ENCODE measurements at regions not wholly inside any gene's neighbourhood (a gene's known extent, or its start where the extent isn't known, plus 50 kb on each side); places are given as distances from the start of the nearest gene placed in this dataset.
"Not testable (repeated sequence)": the region's sequence is repeated elsewhere in the genome, so short reads cannot be mapped to it uniquely, and the experiment has no call there.

GRCh38 chr2:198591586-198591985, 787.2 kb downstream of the PLCL1 start:
- DNase-seq (ENCODE audit: low read depth in 1 of 2, low spot score in 1 of 2), result no peak
- no peak for TF ChIP-seq JUND (IDR thresholded peaks at IDR 0.05; ENCODE audit: low read depth)
- in situ Hi-C loops (cut with HindIII; ENCODE audit: low pct_unique_long_range_greater_than_20kb, low sequenced_read_pairs), result no loop called here

GRCh38 chr2:198587741-198588140, 783.3 kb downstream of the PLCL1 start:
- TF ChIP-seq JUND (IDR thresholded peaks at IDR 0.05; ENCODE audit: low read depth), result no peak
- in situ Hi-C loops (cut with HindIII; ENCODE audit: low pct_unique_long_range_greater_than_20kb, low sequenced_read_pairs), result no loop called here
- no peak for DNase-seq (ENCODE audit: low read depth in 1 of 2, low spot score in 1 of 2)

GRCh38 chr2:198587240-198587639, 782.8 kb downstream of the PLCL1 start:
- in situ Hi-C loops (cut with HindIII; ENCODE audit: low pct_unique_long_range_greater_than_20kb, low sequenced_read_pairs), result no loop called here
- no peak for DNase-seq (ENCODE audit: low read depth in 1 of 2, low spot score in 1 of 2)
- TF ChIP-seq JUND (IDR thresholded peaks at IDR 0.05; ENCODE audit: low read depth), result no peak

- no peak for DNase-seq (ENCODE audit: low read depth in 1 of 2, low spot score in 1 of 2)
- no peak for TF ChIP-seq JUND (IDR thresholded peaks at IDR 0.05; ENCODE audit: low read depth)
- in situ Hi-C loops (cut with HindIII; ENCODE audit: low pct_unique_long_range_greater_than_20kb, low sequenced_read_pairs), result no loop called here
Observed at GRCh38 chr2:198571393-198571792, 767.0 kb downstream of the PLCL1 start.

- no peak for TF ChIP-seq JUND (IDR thresholded peaks at IDR 0.05; ENCODE audit: low read depth)
- in situ Hi-C loops (cut with HindIII; ENCODE audit: low pct_unique_long_range_greater_than_20kb, low sequenced_read_pairs), result no loop called here
- DNase-seq (ENCODE audit: low read depth in 1 of 2, low spot score in 1 of 2), result no peak
Observed at GRCh38 chr2:198558176-198558575, 753.8 kb downstream of the PLCL1 start.

GRCh38 chr2:198546122-198546521, 741.7 kb downstream of the PLCL1 start:
- DNase-seq (ENCODE audit: low read depth in 1 of 2, low spot score in 1 of 2), result no peak
- no peak for TF ChIP-seq JUND (IDR thresholded peaks at IDR 0.05; ENCODE audit: low read depth)
- in situ Hi-C loops (cut with HindIII; ENCODE audit: low pct_unique_long_range_greater_than_20kb, low sequenced_read_pairs), result no loop called here

- in situ Hi-C loops (cut with HindIII; ENCODE audit: low pct_unique_long_range_greater_than_20kb, low sequenced_read_pairs), result no loop called here
Observed at GRCh38 chr2:198545411-198545810, 741.0 kb downstream of the PLCL1 start.

GRCh38 chr2:198544461-198544860, 740.1 kb downstream of the PLCL1 start:
- in situ Hi-C loops (cut with HindIII; ENCODE audit: low pct_unique_long_range_greater_than_20kb, low sequenced_read_pairs), result no loop called here
- TF ChIP-seq JUND (IDR thresholded peaks at IDR 0.05; ENCODE audit: low read depth), result no peak
- no peak for DNase-seq (ENCODE audit: low read depth in 1 of 2, low spot score in 1 of 2)

More at GRCh38 chr2:198545411-198545810, 741.0 kb downstream of the PLCL1 start:
- no peak for TF ChIP-seq JUND (IDR thresholded peaks at IDR 0.05; ENCODE audit: low read depth)
- DNase-seq (ENCODE audit: low read depth in 1 of 2, low spot score in 1 of 2), result no peak

- TF ChIP-seq JUND (IDR thresholded peaks at IDR 0.05; ENCODE audit: low read depth), result no peak
- in situ Hi-C loops (cut with HindIII; ENCODE audit: low pct_unique_long_range_greater_than_20kb, low sequenced_read_pairs), result no loop called here
- DNase-seq (ENCODE audit: low read depth in 1 of 2, low spot score in 1 of 2), result no peak
Observed at GRCh38 chr2:198534756-198535155, 730.4 kb downstream of the PLCL1 start.

- no peak for TF ChIP-seq JUND (IDR thresholded peaks at IDR 0.05; ENCODE audit: low read depth)
- no peak for DNase-seq (ENCODE audit: low read depth in 1 of 2, low spot score in 1 of 2)
- in situ Hi-C loops (cut with HindIII; ENCODE audit: low pct_unique_long_range_greater_than_20kb, low sequenced_read_pairs), result no loop called here
Observed at GRCh38 chr2:198525211-198525969, 721.0 kb downstream of the PLCL1 start.

- TF ChIP-seq JUND (IDR thresholded peaks at IDR 0.05; ENCODE audit: low read depth), result no peak
- no peak for DNase-seq (ENCODE audit: low read depth in 1 of 2, low spot score in 1 of 2)
- in situ Hi-C loops (cut with HindIII; ENCODE audit: low pct_unique_long_range_greater_than_20kb, low sequenced_read_pairs), result no loop called here
Observed at GRCh38 chr2:198523710-198524109, 719.3 kb downstream of the PLCL1 start.

- TF ChIP-seq JUND (IDR thresholded peaks at IDR 0.05; ENCODE audit: low read depth), result no peak
- DNase-seq (ENCODE audit: low read depth in 1 of 2, low spot score in 1 of 2), result no peak
- in situ Hi-C loops (cut with HindIII; ENCODE audit: low pct_unique_long_range_greater_than_20kb, low sequenced_read_pairs), result no loop called here
Observed at GRCh38 chr2:198518935-198519334, 714.5 kb downstream of the PLCL1 start.

GRCh38 chr2:198517976-198518375, 713.6 kb downstream of the PLCL1 start:
- DNase-seq (ENCODE audit: low read depth in 1 of 2, low spot score in 1 of 2), result no peak
- no peak for TF ChIP-seq JUND (IDR thresholded peaks at IDR 0.05; ENCODE audit: low read depth)
- in situ Hi-C loops (cut with HindIII; ENCODE audit: low pct_unique_long_range_greater_than_20kb, low sequenced_read_pairs), result no loop called here

- DNase-seq (ENCODE audit: low read depth in 1 of 2, low spot score in 1 of 2); in situ Hi-C loops (cut with HindIII; ENCODE audit: low pct_unique_long_range_greater_than_20kb, low sequenced_read_pairs): not testable (repeated sequence)
Observed at GRCh38 chr2:198508610-198509009, 704.2 kb downstream of the PLCL1 start.

Data from T47D (cell line).